NOMO-1 treated with dmso at 0.1 percent for 144 hours (cell line): ENCODE measurements at regions not wholly inside any gene's neighbourhood (a gene's known extent, or its start where the extent isn't known, plus 50 kb on each side); places are given as distances from the start of the nearest gene placed in this dataset.

ENCODE experiments used
- DNase-seq: peaks from one replicate; lab custom pipeline; 2025; ENCODE audit not compliant: unreplicated experiment; lab: John Stamatoyannopoulos, UW

DNA sequence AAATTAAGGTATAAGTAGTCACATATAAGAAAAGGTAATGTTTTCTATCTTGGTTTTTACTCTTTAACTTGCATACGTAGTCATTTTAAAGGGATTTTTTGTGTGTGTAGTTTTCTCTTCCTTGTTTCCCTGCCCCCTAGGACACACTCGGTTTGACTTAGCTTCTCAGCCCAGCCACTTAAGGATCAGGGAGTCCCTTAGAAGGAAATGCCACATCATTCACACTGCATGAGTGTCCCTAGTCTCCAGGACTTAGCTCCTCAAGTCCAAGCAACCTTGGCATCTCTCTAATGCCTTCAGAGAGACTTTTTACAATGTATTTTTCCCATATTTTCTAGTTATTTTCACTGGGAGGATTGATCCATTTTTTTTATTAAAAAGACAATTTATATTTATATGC, 1407.7 kb downstream of the EFNB2 start:
- DNase-seq = no peak

DNA sequence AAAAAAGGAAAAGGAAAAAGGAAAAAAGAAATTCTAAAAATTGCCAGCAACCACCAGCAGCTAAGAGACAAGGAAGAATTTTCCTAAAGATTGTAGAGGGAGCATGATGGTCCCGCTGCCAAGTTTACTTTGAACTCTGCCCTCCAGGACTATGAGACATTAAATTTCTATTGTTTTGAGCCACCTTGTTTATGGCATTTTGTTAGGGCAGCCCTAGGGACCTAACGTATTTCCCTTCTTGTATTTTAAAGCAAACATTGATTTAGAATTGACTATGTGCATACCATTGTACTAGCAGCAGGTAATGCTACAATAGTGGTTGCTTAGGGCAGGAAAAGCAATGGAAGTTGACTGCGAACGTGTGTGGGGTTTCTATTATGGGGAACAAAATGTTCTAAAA, 1414.2 kb downstream of the EFNB2 start:
- DNase-seq = no peak

DNA sequence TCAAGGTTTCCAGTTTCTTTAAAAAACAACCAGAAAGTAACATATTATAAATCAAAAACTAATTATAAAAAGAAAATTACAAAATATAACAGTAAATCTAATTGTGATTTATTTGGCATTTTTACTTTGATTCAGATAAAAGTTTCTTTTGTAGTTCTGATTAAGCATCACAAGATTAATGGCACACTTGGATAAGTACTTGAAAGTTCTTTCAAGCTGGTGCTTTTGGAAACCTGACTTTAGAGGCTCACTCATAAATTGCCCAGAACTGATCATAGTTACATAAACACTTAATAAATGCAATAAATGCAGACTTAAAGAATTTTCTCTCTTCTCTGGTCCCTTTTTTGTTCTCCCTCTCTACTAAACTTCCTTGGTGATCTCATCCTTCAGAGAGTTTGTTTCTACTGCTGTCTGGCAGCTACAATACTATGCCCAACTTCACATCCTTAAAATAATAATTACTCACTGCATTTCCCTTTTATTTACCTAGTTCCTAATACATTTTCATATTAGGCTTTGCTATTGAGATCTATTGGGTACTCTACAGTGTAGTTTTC, 1417.0 kb downstream of the EFNB2 start:
- DNase-seq = no peak

DNA sequence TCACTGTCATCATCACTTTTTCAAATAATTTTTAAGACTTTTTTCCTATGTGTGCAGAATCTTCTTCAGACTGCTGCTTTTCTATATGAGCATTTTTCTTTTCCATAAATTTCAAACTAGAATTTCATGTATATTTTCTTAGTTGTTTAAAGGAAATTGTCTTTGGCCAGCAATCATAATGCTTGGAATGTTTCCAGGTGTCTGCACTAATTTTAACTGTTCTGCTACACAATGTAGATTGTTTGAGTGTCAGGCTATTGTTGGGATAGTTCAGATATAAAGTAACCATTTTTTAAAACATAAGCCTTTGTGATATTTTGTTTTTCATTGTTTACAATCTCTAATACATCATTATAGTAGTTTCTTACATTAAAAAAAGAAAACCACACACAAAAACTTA, 1418.5 kb downstream of the EFNB2 start:
- DNase-seq = no peak

DNA sequence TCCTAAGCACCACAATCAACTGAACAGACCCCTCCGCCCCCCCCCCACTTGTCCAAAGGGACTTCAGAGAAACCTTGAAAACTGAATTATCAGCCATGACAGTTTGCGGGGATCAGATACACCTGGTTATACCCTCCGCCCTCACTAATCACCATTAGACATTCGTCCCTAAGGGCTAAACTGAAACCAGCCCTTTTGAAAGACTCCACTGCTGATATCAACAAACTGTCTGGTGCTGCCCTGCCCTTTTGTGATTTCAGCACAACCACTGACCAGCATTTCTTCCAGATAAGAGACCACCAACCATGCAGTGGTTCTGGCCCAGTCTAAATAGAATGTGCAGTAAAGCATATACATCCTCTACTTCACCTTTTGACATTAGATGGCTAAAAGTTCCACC, 1422.9 kb downstream of the EFNB2 start:
- DNase-seq = no peak

DNA sequence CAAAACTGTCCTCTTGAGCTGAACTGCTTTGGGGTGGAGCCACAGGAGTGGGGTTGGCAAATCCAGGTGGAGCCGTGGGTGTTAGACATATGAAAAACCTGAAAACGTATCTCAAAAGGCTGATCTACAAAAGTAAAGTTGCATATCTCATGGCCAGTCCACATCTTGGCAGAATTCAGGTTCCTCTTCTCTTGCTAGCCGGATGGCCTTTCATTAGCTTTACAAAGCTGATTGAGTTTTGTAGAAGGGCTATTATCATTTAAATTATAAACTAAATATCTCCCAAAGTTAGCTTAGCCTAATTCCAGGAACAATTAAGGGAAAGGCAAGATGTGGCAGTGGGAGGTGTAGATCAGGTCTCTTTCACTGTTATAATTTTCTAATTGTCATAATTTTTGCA, 1427.7 kb downstream of the EFNB2 start:
- no peak for DNase-seq

DNA sequence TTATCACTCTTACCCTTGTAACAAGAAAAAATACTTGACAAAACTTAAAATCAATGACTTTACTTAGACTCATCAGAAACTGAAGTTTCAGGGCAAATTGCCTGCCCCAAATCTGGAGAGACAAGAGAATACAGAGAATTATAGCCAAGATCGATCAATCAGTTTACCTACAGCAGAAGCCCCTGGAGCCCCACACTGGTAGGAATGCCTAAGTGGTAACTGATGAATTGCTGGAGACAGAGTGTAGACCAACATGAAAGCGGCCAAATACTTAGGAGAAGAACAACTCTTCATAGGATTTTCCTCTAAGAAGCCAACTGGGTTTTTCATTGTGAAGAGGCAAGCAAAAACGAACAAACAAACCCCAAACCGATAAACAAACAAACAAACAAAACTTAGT, 1430.0 kb downstream of the EFNB2 start:
- no peak for DNase-seq

DNA sequence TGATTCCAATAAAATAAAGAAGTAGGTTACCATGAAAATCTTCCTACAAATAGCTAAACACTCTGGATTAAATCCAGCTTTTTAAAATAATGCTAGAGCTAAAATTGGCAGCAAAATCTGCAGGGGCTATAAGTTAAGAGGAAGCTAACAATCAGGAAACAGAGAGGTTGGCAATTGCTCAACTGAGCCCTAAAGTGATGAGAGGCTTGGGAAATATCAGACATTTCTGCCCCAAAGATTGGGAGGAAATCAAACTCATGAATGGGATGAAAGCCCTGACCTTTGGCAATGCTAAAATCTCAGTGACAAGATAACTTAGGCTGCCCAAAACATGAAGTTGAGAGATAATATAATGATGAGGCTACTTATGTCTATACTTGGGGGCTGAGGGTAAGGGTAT, 1437.9 kb downstream of the EFNB2 start:
- no peak for DNase-seq

DNA sequence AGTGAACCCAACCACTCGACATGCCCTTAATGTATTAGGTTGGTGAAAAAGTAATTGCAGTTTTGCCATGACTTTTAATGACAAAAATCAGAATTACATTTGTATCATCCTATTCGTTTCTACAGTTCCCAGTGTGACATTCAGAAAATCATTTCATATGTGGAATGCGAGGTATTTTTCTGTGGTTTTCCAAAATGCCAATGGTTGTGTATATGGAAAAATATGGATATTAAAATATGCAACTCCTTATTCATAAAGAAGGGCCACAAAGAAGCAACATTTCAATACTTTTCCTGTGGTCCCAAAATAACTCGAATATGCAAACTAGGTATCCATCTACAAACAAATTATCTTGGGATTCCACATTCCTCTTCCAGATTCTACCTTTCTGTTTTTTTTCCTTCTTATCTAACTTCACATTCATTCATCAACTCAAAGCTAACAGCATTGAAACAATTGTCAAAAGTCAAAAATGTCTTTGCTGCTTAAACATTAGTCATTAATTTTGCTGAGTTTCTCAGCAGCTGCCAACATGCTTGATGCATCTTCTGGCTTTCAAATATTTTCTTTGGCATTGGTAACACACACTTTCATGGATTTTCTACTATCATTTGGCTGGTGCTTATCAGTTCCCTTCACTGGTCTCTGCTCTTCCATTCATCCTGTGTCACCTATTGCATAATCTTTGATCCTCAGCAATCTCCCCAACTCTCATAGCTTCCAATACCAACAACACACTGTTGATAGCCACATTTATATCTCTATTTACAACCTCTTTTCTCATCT, 1445.4 kb downstream of the EFNB2 start:
- no peak for DNase-seq

DNA sequence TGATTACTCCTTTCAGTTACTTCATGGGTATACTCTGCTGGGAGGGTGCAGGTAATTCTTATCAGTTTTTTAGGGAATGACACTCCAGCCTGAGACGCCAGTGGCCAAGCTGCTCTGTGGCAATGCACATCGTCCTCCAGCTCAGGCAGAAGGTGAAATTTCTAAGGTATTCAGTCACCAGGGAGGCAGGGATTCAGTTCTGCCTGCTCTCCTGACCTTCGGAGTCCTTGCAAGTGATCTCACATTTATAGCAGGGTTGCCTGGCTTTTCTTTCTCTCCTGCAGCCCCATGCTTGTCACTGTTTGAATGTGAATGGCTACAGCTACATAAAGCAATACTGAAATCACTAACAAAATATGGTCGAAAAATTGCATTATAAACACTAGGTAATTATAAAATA, 1447.5 kb downstream of the EFNB2 start:
- DNase-seq = no peak

DNA sequence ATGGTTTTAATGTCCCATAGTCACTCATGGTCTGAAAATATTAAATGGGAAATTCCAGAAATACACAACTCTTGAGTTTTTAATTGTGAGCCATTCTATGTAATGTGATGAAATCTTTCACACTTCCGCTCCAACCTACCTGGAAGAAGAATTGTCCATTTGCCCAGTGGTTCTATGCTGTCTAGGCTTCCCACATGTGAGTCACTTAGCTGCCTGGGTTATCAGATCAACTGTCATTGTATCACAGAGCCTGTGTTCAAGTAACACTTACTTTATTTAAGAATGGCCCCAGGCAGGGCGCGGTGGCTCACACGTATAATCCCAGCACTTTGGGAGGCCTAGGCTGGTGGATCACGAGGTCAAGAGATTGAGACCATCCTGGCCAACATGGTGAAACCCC, 1450.5 kb downstream of the EFNB2 start:
- DNase-seq = no peak

DNA sequence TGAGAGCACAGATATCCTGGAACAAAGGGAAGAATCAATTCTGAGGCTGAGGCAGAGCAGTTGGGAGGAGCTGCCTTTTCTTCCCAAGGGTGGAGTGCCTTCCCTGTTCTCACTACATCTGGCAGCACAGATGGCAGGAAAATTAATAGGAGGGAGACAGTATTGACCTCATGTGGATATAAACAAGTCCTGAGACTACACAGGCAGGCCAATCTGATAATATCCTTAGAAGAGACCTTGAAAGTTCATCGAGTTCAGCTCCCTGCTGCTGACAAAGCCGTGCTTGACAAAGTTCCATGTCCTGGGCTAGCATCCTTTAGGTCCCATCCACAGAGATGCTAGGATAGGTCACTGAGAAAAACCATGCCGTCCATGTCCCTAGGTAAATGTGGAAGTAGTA, 1451.5 kb downstream of the EFNB2 start:
- DNase-seq = no peak

DNA sequence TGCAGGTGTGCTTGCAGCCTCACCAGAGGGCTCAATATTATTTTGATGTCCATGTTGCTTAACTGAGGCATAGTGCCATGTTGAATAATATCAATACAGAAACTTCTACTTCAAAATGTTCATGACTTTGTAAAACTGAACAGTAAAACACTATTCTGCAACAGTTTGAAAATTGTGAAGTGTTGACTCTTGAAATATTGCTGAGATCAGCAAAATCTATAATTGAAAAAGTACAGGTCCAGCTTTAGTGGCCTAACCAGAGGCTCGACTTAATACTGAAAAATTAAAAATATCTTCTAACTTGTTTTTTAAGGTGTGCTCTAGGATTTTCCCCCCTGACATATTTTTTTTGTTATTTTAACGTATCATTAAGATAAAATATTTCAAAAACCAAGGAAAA, 1460.7 kb downstream of the EFNB2 start:
- no peak for DNase-seq

DNA sequence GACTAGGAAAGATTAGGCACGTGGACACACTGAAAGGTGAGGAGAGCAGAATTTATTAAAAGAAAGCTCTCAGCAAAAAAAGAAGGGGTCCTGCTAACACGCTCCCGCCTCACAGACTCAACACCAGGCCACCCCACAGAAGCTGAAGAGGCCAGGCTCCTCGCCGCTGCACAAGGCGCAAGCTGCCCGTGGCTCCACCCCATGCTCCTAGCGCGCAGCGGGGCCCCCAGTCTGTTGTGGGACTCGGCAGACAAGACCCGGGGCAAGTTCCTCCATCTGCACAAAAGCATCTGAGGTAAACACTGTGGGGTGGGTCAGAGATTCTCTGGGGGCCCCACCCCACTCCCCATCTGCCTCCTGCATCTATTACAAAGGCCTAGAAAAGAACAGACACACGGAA, 1462.4 kb downstream of the EFNB2 start:
- no peak for DNase-seq

DNA sequence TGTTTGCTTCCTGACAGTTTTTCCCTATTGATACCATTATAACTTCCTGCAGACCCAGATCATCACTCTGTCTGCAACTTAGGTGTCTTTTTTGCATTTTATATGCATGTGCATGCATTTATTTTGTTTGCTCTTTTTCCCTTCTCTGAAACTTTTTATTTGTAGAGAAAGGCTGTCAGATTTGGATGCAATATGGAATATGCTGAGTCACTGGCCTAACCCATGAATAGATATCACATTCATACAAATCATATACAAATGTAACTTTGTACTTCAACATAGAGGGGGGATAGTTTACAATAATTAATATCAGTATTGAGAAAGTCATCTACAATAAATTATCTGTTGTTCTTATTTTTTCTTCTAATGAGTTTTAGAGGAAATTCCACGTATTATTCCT, 1465.0 kb downstream of the EFNB2 start:
- DNase-seq = no peak

DNA sequence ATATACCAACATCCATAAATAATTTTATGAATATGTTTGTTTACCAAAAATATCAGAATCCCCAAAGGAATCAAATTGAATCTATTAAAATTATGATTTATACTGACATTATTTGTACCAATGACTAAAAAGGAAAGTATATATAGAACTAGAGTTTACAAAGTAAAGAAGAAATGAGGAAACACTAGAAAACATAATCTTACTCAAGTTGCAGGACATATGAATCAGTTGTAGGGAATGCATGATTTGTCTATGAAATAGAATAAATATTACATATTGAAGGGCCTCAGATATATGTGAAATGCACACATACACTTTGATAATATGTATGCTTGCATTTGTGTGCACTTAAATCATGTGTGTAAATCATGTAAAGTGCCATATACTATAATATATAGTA, 1466.4 kb downstream of the EFNB2 start:
- DNase-seq = no peak

DNA sequence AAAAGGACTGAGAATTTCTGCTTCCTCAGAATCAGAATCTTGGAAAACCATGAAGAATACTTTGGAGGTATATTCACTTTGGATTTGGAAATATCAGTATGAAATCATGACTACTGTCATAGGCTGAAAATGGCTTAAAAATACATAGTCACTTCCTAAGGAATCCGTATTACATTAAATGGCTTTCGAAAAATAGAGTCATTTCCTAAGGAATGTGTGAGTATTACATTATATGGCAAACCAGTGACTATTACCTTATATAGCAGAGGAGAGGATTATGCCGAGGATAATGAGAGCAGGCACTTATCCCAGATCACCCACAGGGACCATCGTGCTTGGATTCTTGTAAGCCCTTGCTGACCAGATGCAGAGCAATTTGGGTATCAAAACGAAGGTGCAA, 1471.8 kb downstream of the EFNB2 start:
- DNase-seq = no peak

DNA sequence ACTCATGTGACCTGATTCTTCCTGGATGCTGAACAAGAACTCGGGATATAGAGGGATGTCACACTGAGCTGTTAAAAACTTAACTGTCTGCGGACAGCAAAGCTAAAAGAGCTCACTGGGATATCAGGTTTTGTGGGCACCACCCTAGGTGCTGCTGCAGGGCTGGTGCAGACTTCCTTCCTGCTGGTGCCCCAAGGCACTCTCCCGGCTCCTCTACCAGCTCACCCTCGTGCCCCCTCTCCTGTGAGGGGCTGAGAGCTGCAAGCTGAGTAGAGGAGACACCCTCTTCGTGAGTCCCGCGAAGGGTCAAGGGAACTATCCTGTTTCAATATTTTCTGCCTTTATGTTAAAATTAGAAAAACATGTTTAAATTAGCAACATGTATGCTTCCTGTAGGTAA, 1475.7 kb downstream of the EFNB2 start:
- DNase-seq = no peak

DNA sequence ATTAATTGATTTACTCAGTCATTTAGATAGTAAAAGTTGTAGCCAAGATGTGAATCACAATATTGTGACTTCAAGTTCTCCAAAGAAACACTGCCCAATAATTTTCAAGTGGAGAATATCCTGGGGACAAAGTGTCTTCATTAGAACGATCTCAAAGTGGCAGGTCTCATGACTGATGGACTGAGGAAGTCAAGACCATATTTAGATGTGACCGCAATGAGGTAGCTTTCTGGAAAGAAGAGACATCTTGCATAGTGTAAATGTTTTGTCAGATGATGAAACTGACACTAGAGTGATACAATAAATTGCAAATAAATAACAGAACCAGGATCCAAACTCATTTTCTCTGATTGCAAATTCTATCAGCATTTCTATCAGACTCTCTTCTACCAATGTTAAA, 1476.9 kb downstream of the EFNB2 start:
- DNase-seq = no peak

DNA sequence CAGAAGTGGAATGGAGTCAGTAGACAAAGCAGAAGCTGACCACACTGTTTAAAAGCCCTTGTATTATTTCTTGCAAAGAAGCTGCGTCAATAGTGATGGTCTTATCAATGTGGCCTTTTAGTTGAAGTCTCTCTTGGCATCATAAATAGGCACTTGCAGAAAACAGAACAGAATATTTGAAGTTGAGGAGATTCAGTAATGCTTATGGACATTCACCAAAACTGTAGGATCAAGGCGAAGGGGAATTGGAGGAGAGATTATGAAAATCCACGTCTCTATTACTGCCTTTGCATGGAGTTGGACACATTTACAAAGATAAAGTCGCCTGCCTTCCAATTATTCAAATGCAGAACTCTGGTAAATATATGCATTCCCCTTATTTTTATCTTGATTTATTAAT, 1482.8 kb downstream of the EFNB2 start:
- DNase-seq = no peak

DNA sequence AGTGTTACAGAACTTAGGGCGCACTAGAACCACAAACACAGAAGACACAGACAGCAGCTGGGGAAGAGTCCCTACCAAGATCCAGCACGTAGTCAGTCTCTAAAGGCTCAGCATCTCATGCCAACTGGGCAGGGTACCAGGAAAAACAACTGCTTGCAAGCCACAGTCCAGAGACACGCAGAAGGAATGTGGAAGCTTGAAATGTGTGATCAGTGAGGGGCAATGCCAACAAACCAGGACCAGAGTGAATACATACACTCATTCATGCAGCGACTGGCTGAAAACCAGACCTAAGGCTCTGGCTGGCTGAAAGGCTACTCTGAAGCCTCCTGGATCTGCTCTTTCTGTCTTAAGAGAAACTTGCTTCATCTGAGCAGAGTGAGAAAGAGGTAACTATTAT, 1484.8 kb downstream of the EFNB2 start:
- DNase-seq = no peak

DNA sequence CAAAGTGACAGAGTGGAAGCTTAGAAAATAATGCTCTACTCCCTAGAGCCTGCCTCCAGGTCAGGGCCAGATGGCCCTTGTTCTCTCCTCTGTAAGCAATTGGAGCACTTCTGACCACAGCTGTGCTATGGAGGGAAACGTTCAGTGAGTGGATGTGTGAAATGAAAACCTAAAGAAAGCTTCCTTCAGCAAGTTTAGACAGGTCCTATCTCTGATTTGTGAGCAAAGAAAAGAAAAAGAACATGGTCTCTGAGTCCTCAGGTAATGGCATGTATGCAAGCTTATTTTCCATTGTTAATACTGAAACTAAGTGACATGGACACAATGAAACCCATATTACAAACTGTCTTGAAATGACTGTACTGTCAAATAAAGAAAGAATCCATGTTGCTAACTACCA, 1486.8 kb downstream of the EFNB2 start:
- DNase-seq = no peak

DNA sequence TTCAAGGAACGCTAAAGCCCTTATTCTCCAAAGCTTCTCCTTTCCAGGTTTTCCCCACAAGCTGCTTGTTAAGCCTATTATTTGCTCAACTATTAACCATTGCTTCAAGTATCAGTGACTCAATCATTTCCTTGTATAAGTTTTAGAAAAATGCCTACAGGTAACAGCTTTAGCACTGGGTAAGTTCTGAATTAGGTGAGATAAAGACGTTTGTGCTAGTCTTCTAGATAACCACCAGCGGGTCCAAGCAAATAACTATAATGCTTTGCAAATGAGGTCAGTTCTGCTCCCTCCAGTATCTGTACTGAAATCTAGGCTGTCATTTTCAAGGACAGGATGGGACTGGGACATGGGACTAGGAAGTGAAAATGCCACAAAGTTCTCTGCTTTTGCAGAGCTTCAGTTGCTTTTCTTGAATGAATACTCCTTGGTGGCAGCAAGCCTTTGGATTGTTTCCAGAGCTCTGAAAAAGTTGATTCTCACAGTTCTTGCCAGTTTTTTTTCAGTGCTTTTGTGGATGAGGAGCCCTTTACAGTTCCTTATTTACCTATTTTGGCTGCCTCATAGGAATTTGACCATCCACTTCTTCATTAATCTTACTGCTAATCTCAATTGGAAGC, 1487.7 kb downstream of the EFNB2 start:
- DNase-seq = no peak
